Neuronal stem cell (in vitro differentiated cells): ENCODE measurements at regions not wholly inside any gene's neighbourhood (a gene's known extent, or its start where the extent isn't known, plus 50 kb on each side); places are given as distances from the start of the nearest gene placed in this dataset.

Experiments
- DNase-seq: peaks from one replicate; pipeline ENCODE4 v3.0.0-alpha.2; 2013; ENCODE audit warnings: low spot score
- H2AFZ ChIP-seq: one replicate; pipeline ENCODE4 v1.6.1; 2013; ENCODE audit warnings: mild to moderate bottlenecking, low read length, inconsistent platforms
- H2AK5ac ChIP-seq: 2 replicates; pipeline ENCODE4 v1.6.1; 2013; ENCODE audit warnings: low read depth, mild to moderate bottlenecking, inconsistent platforms, low read length, moderate library complexity, mixed read lengths
- H2BK120ac ChIP-seq: 2 replicates; pipeline ENCODE4 v1.6.1; 2013; ENCODE audit warnings: low read depth, mild to moderate bottlenecking, inconsistent platforms, low read length, moderate library complexity, mixed read lengths
- H2BK12ac ChIP-seq: one replicate; pipeline ENCODE4 v1.6.1; 2013; ENCODE audit warnings: low read length, inconsistent platforms
- H2BK15ac ChIP-seq: 2 replicates; pipeline ENCODE4 v1.6.1; 2013; ENCODE audit warnings: mild to moderate bottlenecking, low read length, inconsistent platforms, mixed read lengths
- H2BK5ac ChIP-seq: one replicate; pipeline ENCODE4 v1.6.1; 2013; ENCODE audit warnings: inconsistent platforms, mild to moderate bottlenecking, low read length, moderate library complexity
- H3K14ac ChIP-seq: one replicate; pipeline ENCODE4 v1.6.1; 2013; ENCODE audit warnings: low read length, inconsistent platforms
- H3K18ac ChIP-seq: 2 replicates; pipeline ENCODE4 v1.6.1; 2013; ENCODE audit warnings: low read length, inconsistent platforms
- H3K23ac ChIP-seq: 2 replicates; pipeline ENCODE4 v1.6.1; 2013; ENCODE audit warnings: low read depth, mild to moderate bottlenecking, mixed read lengths, low read length, inconsistent platforms; ENCODE audit not compliant: poor library complexity
- H3K27ac ChIP-seq: replicated peaks from 3 replicates; pipeline ENCODE4 v1.5.1; 2013; ENCODE audit warnings: low read length, inconsistent platforms
- H3K27me3 ChIP-seq, 3 experiments: 2 replicates each; pipeline ENCODE4 v1.6.1; 2013; ENCODE audit warnings: low read length in 3 of 3, mild to moderate bottlenecking in 2 of 3, inconsistent platforms in 1 of 3, low read depth in 1 of 3, mixed read lengths in 1 of 3, moderate library complexity in 1 of 3; ENCODE audit not compliant: control insufficient read depth in 3 of 3, insufficient read depth in 3 of 3
- H3K36me3 ChIP-seq, 2 donors: replicated peaks in 1 of 2; 2 replicates each; pipeline ENCODE4 v1.6.1; 2013; ENCODE audit warnings: low read length in 2 of 2; ENCODE audit not compliant: control insufficient read depth in 2 of 2, insufficient read depth in 2 of 2
- H3K4ac ChIP-seq: 2 replicates; pipeline ENCODE4 v1.6.1; 2013; ENCODE audit warnings: inconsistent platforms, mild to moderate bottlenecking, low read length, moderate library complexity
- H3K4me1 ChIP-seq, 2 donors: 1 replicate in 1 of 2; 2 replicates in 1 of 2; pipeline ENCODE4 v1.6.1; 2013; ENCODE audit warnings: low read length in 2 of 2, low read depth in 1 of 2; ENCODE audit not compliant: control insufficient read depth in 2 of 2, insufficient read depth in 1 of 2
- H3K4me2 ChIP-seq: one replicate; pipeline ENCODE4 v1.6.1; 2013; ENCODE audit warnings: mild to moderate bottlenecking, low read length, inconsistent platforms; ENCODE audit not compliant: insufficient read depth, poor library complexity, severe bottlenecking
- H3K4me3 ChIP-seq, 2 donors: 2 replicates each; pipeline ENCODE4 v1.5.1; 2013; ENCODE audit warnings: low read length in 2 of 2, mild to moderate bottlenecking in 2 of 2, inconsistent platforms in 1 of 2, moderate library complexity in 1 of 2
- H3K79me1 ChIP-seq: one replicate; pipeline ENCODE4 v1.6.1; 2013; ENCODE audit warnings: low read depth, mild to moderate bottlenecking, inconsistent platforms, low read length, moderate library complexity
- H3K9ac ChIP-seq: one replicate; pipeline ENCODE4 v1.6.1; 2013; ENCODE audit warnings: mild to moderate bottlenecking, low read depth, low read length, inconsistent platforms; ENCODE audit not compliant: poor library complexity
- H3K9me3 ChIP-seq, 2 donors: replicated peaks in 1 of 2; 2 replicates each; pipeline versions ENCODE3 to v1.6.1; 2013; ENCODE audit warnings: low read length in 2 of 2, mild to moderate bottlenecking in 2 of 2, inconsistent platforms in 1 of 2, low read depth in 1 of 2, mixed read lengths in 1 of 2, moderate library complexity in 1 of 2; ENCODE audit not compliant: control insufficient read depth in 2 of 2, insufficient read depth in 1 of 2
- H4K8ac ChIP-seq: one replicate; pipeline ENCODE4 v1.6.1; 2013; ENCODE audit warnings: low read depth, mild to moderate bottlenecking, inconsistent platforms, low read length, moderate library complexity
- H4K91ac ChIP-seq: one replicate; pipeline ENCODE4 v1.6.1; 2013; ENCODE audit warnings: low read length, low read depth, mild to moderate bottlenecking, inconsistent platforms; ENCODE audit not compliant: poor library complexity
- WGBS, 2 donors: extraction: QIAGEN DNeasy Blood & Tissue Kit; methylation state at CpG; one replicate each; pipeline ENCODE4 v1.1.7; 2013; ENCODE audit warnings: missing lambda C conversion rate in 2 of 2, mixed read lengths in 1 of 2; ENCODE audit not compliant: insufficient read length in 2 of 2, insufficient replicate concordance in 1 of 2; ENCODE audit errors: extremely low coverage in 2 of 2; 5-methylcytosine and 5-hydroxymethylcytosine counted together

DNA sequence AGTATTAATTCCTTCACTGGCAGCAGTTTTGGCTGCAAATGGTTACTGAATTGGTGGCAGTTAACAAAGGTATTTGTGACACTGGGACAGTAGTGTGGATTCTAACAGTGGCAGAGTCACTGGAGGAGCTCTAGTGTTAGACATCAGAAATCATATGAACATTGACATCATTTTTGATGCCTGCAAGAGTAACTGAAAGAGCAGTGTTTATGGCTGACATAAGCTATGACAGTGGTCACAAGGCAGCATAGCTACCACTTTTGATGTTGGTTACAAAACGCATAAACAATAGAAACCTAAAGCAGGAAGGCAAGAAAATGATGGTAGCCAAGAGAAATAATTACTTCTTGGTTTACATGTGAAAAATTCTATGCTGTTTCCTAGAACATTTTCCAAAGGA is 326.7 kb upstream of the MAN1A1 start:
- Histone ChIP-seq H3K4me3 (no peak overlapping the region), H3K14ac (no peak overlapping the region), H3K18ac (no peak overlapping the region), H4K91ac (no peak overlapping the region), H3K36me3 (no peaks in the 10 kb centered on the region), H2BK120ac (no peak overlapping the region), H3K4ac (no peak overlapping the region), H2BK12ac (no peak overlapping the region), H3K9ac (no peak overlapping the region), H4K8ac (no peak overlapping the region), H2AFZ (no peak overlapping the region), H2BK15ac (no peak overlapping the region), H2AK5ac (no peak overlapping the region), H3K27ac (no peak overlapping the region), H3K4me2 (no peak overlapping the region), H2BK5ac (no peak overlapping the region), H3K23ac (no peak overlapping the region), H3K4me1 (peaks cover 2% of the 10 kb centered on the region in 2 donors), H3K27me3 (peaks cover 0 to 9% (median 0%) of the 10 kb centered on the region in 3 experiments), H3K79me1 (no peaks in the 10 kb centered on the region), H3K9me3 (no peaks in the 10 kb centered on the region)
- no peak for DNase-seq
- no CpG with 5 or more reads among the region's 1 CpG for WGBS, 2 donors

GRCh38 chr6:119673741-119674140 is 324.2 kb upstream of the MAN1A1 start:
- Histone ChIP-seq H3K4me3 (no peak overlapping the region), H3K18ac (no peak overlapping the region), H2BK15ac (no peak overlapping the region), H3K4me2 (no peak overlapping the region), H2AK5ac (no peak overlapping the region), H3K23ac (no peak overlapping the region), H3K9me3 (no peaks in the 10 kb centered on the region), H3K4ac (no peak overlapping the region), H3K27me3 (peaks cover 0 to 9% (median 0%) of the 10 kb centered on the region in 3 experiments), H2BK12ac (no peak overlapping the region), H2BK5ac (no peak overlapping the region), H4K8ac (no peak overlapping the region), H4K91ac (no peak overlapping the region), H3K9ac (no peak overlapping the region), H3K36me3 (no peaks in the 10 kb centered on the region), H3K27ac (no peak overlapping the region), H2BK120ac (no peak overlapping the region), H3K79me1 (no peaks in the 10 kb centered on the region), H3K4me1 (peaks cover 2 to 4% of the 10 kb centered on the region in 2 donors), H2AFZ (no peak overlapping the region), H3K14ac (no peak overlapping the region)
- DNase-seq: no peak

DNA sequence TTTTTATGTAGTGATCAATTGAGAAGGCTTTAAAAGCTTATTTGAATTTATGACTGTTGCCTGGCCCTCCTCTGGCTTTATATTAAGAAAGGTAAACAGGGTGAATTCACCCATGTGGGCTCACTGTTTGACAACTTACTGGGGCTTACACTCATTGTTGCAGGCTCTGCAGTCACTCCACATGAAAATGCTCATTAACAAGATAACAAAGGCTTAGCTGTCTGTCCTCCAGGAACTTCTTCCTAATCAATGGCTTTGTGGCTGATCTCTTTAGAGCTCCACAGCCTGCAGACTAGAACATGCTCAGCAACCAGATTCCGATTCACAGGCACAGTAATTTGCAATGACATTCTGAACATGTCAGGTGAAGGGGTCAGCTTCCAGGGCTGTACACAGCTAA is 323.2 kb upstream of the MAN1A1 start:
- no CpG with 5 or more reads among the region's 1 CpG for WGBS, 2 donors
- H2BK120ac ChIP-seq: no peak overlapping the region
- no peak overlapping the region for H3K27ac ChIP-seq
- no peak overlapping the region for H4K91ac ChIP-seq
- DNase-seq: peak; percentile 58
- H3K36me3 ChIP-seq: no peaks in the 10 kb centered on the region
- H2AFZ ChIP-seq: no peak overlapping the region
- H3K14ac ChIP-seq: no peak overlapping the region
- H3K4me2 ChIP-seq: no peak overlapping the region
- H2AK5ac ChIP-seq: no peak overlapping the region
- no peak overlapping the region for H2BK15ac ChIP-seq
- H4K8ac ChIP-seq: no peak overlapping the region
- no peak overlapping the region for H2BK12ac ChIP-seq
- no peak overlapping the region for H3K4me3 ChIP-seq
- H3K27me3 ChIP-seq: peaks cover 0 to 9% (median 0%) of the 10 kb centered on the region in 3 experiments
- no peaks in the 10 kb centered on the region for H3K9me3 ChIP-seq
- no peak overlapping the region for H3K18ac ChIP-seq
- H3K23ac ChIP-seq: no peak overlapping the region
- H3K4ac ChIP-seq: no peak overlapping the region
- H3K4me1 ChIP-seq: peaks cover 2 to 4% of the 10 kb centered on the region in 2 donors
- H2BK5ac ChIP-seq: no peak overlapping the region
- no peak overlapping the region for H3K9ac ChIP-seq
- no peaks in the 10 kb centered on the region for H3K79me1 ChIP-seq

GRCh38 chr6:119671105-119671504 is 321.5 kb upstream of the MAN1A1 start:
- no peak overlapping the region for H3K4me3 ChIP-seq
- H4K8ac ChIP-seq: no peak overlapping the region
- no peaks in the 10 kb centered on the region for H3K36me3 ChIP-seq
- H2AK5ac ChIP-seq: no peak overlapping the region
- peaks cover 0 to 4% (median 0%) of the 10 kb centered on the region in 3 experiments for H3K27me3 ChIP-seq
- H2BK120ac ChIP-seq: no peak overlapping the region
- no peak overlapping the region for H3K18ac ChIP-seq
- H3K4ac ChIP-seq: no peak overlapping the region
- H4K91ac ChIP-seq: no peak overlapping the region
- no peak overlapping the region for H3K27ac ChIP-seq
- no peak overlapping the region for H3K9ac ChIP-seq
- H3K14ac ChIP-seq: no peak overlapping the region
- no peak overlapping the region for H2BK5ac ChIP-seq
- DNase-seq: peak; percentile 4
- H3K9me3 ChIP-seq: no peaks in the 10 kb centered on the region
- H3K4me1 ChIP-seq: peaks cover 2 to 4% of the 10 kb centered on the region in 2 donors
- H3K79me1 ChIP-seq: no peaks in the 10 kb centered on the region
- H3K23ac ChIP-seq: no peak overlapping the region
- no CpG with 5 or more reads among the region's 2 CpGs for WGBS, 2 donors
- no peak overlapping the region for H2BK15ac ChIP-seq
- no peak overlapping the region for H2AFZ ChIP-seq
- H2BK12ac ChIP-seq: no peak overlapping the region
- no peak overlapping the region for H3K4me2 ChIP-seq
